Gastrocnemius medialis (tissue), 4 donors: ENCODE measurements at regions not wholly inside any gene's neighbourhood (a gene's known extent, or its start where the extent isn't known, plus 50 kb on each side); places are given as distances from the start of the nearest gene placed in this dataset.

ENCODE experiments used
- POLR2A ChIP-seq, 2 donors: fragments of 450-650 bp; IDR thresholded peaks; one replicate each; pipeline ENCODE4 v1.6.1; 2017; ENCODE audit warnings: antibody characterized with exemption in 2 of 2, mild to moderate bottlenecking in 2 of 2, moderate library complexity in 2 of 2
- TF ChIP-seq, protein P1 (sequence below), 5 experiments: fragments of 450-650 bp in 3 of 5; fragments of 200-600 bp in 2 of 5; sonication (generic) in 2 of 5; IDR thresholded peaks in 4 of 5; conservative IDR thresholded peaks in 1 of 5; 1 replicate in 4 of 5; 2 replicates in 1 of 5; pipeline ENCODE4 v1.5.1; 2016 to 2019; ENCODE audit warnings: antibody characterized with exemption in 5 of 5, mild to moderate bottlenecking in 3 of 5, moderate library complexity in 3 of 5

DNA sequence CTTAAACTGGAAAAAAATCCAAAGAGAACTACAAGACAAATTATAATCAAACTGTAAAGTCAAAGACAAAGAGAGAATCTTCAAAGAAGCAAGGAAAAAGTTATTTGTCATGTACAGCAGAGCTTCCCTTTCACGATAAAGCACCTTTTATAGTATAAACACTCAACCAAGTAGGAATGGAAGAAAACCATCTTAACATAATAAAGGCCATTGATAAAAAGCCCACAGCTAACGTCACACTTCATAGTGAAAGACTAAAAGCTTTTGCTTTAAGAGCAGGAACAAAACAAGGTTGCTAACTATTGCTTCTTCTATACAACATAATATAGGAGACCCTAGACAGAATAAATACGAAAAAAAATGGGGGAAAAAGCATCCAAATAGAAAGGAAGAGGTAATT is 595.7 kb upstream of the POU3F4 start:
- TF ChIP-seq, protein P1, sequence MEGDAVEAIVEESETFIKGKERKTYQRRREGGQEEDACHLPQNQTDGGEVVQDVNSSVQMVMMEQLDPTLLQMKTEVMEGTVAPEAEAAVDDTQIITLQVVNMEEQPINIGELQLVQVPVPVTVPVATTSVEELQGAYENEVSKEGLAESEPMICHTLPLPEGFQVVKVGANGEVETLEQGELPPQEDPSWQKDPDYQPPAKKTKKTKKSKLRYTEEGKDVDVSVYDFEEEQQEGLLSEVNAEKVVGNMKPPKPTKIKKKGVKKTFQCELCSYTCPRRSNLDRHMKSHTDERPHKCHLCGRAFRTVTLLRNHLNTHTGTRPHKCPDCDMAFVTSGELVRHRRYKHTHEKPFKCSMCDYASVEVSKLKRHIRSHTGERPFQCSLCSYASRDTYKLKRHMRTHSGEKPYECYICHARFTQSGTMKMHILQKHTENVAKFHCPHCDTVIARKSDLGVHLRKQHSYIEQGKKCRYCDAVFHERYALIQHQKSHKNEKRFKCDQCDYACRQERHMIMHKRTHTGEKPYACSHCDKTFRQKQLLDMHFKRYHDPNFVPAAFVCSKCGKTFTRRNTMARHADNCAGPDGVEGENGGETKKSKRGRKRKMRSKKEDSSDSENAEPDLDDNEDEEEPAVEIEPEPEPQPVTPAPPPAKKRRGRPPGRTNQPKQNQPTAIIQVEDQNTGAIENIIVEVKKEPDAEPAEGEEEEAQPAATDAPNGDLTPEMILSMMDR (IDR thresholded peaks at IDR 0.05 in 4 of 5, conservative IDR thresholded peaks at IDR 0.05 in 1 of 5): no peak
- TF ChIP-seq POLR2A (IDR thresholded peaks at IDR 0.05): no peak
